DND-41 (cell line): ENCODE measurements at regions not wholly inside any gene's neighbourhood (a gene's known extent, or its start where the extent isn't known, plus 50 kb on each side); places are given as distances from the start of the nearest gene placed in this dataset.

Source experiments
- EZH2 ChIP-seq: IDR thresholded peaks from 3 replicates; pipeline ENCODE4 v1.6.1; 2012; ENCODE audit warnings: borderline replicate concordance, low read depth, mild to moderate bottlenecking, moderate library complexity, low read length, inconsistent platforms; ENCODE audit not compliant: severe bottlenecking
- TF ChIP-seq, protein P1 (sequence below): IDR thresholded peaks from 2 replicates; pipeline ENCODE4 v1.5.1; 2012; ENCODE audit warnings: borderline replicate concordance, low read length, moderate library complexity, mild to moderate bottlenecking; ENCODE audit not compliant: poor library complexity, severe bottlenecking; ENCODE audit errors: extremely low read depth

- TF ChIP-seq EZH2, result no peak
- TF ChIP-seq, protein P1, sequence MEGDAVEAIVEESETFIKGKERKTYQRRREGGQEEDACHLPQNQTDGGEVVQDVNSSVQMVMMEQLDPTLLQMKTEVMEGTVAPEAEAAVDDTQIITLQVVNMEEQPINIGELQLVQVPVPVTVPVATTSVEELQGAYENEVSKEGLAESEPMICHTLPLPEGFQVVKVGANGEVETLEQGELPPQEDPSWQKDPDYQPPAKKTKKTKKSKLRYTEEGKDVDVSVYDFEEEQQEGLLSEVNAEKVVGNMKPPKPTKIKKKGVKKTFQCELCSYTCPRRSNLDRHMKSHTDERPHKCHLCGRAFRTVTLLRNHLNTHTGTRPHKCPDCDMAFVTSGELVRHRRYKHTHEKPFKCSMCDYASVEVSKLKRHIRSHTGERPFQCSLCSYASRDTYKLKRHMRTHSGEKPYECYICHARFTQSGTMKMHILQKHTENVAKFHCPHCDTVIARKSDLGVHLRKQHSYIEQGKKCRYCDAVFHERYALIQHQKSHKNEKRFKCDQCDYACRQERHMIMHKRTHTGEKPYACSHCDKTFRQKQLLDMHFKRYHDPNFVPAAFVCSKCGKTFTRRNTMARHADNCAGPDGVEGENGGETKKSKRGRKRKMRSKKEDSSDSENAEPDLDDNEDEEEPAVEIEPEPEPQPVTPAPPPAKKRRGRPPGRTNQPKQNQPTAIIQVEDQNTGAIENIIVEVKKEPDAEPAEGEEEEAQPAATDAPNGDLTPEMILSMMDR, result no peak
Measured at GRCh38 chr22:48084729-48085050, 1322.2 kb downstream of the TBC1D22A start.
